Naive thymus-derived CD4-positive, alpha-beta T cell (primary cell): ENCODE measurements at regions not wholly inside any gene's neighbourhood (a gene's known extent, or its start where the extent isn't known, plus 50 kb on each side); places are given as distances from the start of the nearest gene placed in this dataset.

Experiments
- ATAC-seq: fragments of 150-1000 bp; cut with Tn5 transposase; 2 replicates; pipeline ENCODE4 v1.10.0; 2021; ENCODE audit warnings: mild to moderate bottlenecking, moderate library complexity
- CTCF ChIA-PET: fragments of 350-600 bp; sonication (Branson Sonifier 250); formaldehyde crosslinking; loops from one replicate; lab custom pipeline; 2021; ENCODE audit warnings: antibody characterized with exemption; lab: Charles Lee
- POLR2A ChIA-PET: fragments of 350-600 bp; sonication (Branson Sonifier 250); formaldehyde crosslinking; loops from one replicate; lab custom pipeline; 2021; ENCODE audit warnings: antibody characterized with exemption, inconsistent platforms; lab: Charles Lee
- DNase-seq, 9 donors: peaks; one replicate each; pipeline versions ENCODE4 v3.0.0 to v3.0.0-alpha.2; 2020 to 2022; ENCODE audit warnings: mixed read lengths in 1 of 9
- H3K27ac ChIP-seq: one replicate; pipeline ENCODE4 v1.7.0; 2013; ENCODE audit warnings: mild to moderate bottlenecking, low read depth, low read length, moderate library complexity
- H3K27me3 ChIP-seq, 2 donors: one replicate each; pipeline ENCODE4 v1.7.0; 2013; ENCODE audit warnings: low read length in 2 of 2, mild to moderate bottlenecking in 2 of 2, moderate library complexity in 2 of 2; ENCODE audit not compliant: control insufficient read depth in 2 of 2, insufficient read depth in 2 of 2
- H3K36me3 ChIP-seq, 3 experiments: 1 replicate in 2 of 3; 2 replicates in 1 of 3; pipeline ENCODE4 v1.7.0; 2013; ENCODE audit warnings: low read length in 3 of 3, mild to moderate bottlenecking in 3 of 3, moderate library complexity in 1 of 3; ENCODE audit not compliant: insufficient read depth in 3 of 3, control insufficient read depth in 2 of 3
- H3K4me1 ChIP-seq, 2 donors: one replicate each; pipeline ENCODE4 v1.7.0; 2013; ENCODE audit warnings: low read length in 2 of 2, mild to moderate bottlenecking in 2 of 2, moderate library complexity in 1 of 2; ENCODE audit not compliant: control insufficient read depth in 2 of 2, insufficient read depth in 2 of 2
- H3K4me3 ChIP-seq: 2 replicates; pipeline ENCODE4 v1.7.0; 2013; ENCODE audit warnings: mild to moderate bottlenecking, low read length
- H3K9me3 ChIP-seq, 3 experiments: 1 replicate in 2 of 3; 2 replicates in 1 of 3; pipeline ENCODE4 v1.7.0; 2013; ENCODE audit warnings: low read length in 3 of 3; ENCODE audit not compliant: control insufficient read depth in 2 of 3
- H3K27ac Mint-ChIP-seq, 9 donors: one replicate each; pipeline ENCODE4 v1.8.0; 2020 to 2022; ENCODE audit warnings: mixed read lengths in 9 of 9, mild to moderate bottlenecking in 8 of 9, moderate library complexity in 5 of 9, inconsistent platforms in 2 of 9
- H3K27me3 Mint-ChIP-seq, 5 donors: one replicate each; pipeline ENCODE4 v1.8.0; 2021 to 2022; ENCODE audit warnings: mixed read lengths in 5 of 5, mild to moderate bottlenecking in 1 of 5
- H3K36me3 Mint-ChIP-seq, 5 donors: one replicate each; pipeline ENCODE4 v1.8.0; 2020 to 2022; ENCODE audit warnings: mixed read lengths in 5 of 5, mild to moderate bottlenecking in 3 of 5, inconsistent platforms in 1 of 5
- H3K4me1 Mint-ChIP-seq, 7 donors: one replicate each; pipeline ENCODE4 v1.8.0; 2020 to 2022; ENCODE audit warnings: mixed read lengths in 7 of 7, mild to moderate bottlenecking in 3 of 7, inconsistent platforms in 1 of 7
- H3K4me3 Mint-ChIP-seq, 10 donors: one replicate each; pipeline ENCODE4 v1.8.0; 2020 to 2022; ENCODE audit warnings: mild to moderate bottlenecking in 10 of 10, mixed read lengths in 10 of 10, moderate library complexity in 6 of 10, inconsistent platforms in 2 of 10
- H3K9me3 Mint-ChIP-seq, 11 donors: one replicate each; pipeline ENCODE4 v1.8.0; 2020 to 2022; ENCODE audit warnings: mixed read lengths in 11 of 11, mild to moderate bottlenecking in 4 of 11, inconsistent platforms in 1 of 11, moderate library complexity in 1 of 11
- intact Hi-C, 2 donors: fragments of 100-400 bp; cut with micrococcal nuclease; formaldehyde crosslinking; loops; one replicate each; pipeline ENCODE4 v1.15.1; 2023

GRCh38 chr22:35192129-35192918 lies 65.0 kb upstream of the HMGXB4 start:
- H3K4me3 Mint-ChIP-seq = no peak overlapping the region

GRCh38 chr22:35195226-35195625 lies 62.1 kb upstream of the HMGXB4 start:
- no peaks in the 10 kb centered on the region for H3K36me3 ChIP-seq
- ChIA-PET POLR2A (no interaction called here), CTCF (no interaction called here)

More at GRCh38 chr22:35192129-35192918, 65.0 kb upstream of the HMGXB4 start:
- no peaks in the 10 kb centered on the region for H3K36me3 ChIP-seq
- H3K4me1 Mint-ChIP-seq = peaks cover 0 to 2% (median 0%) of the 10 kb centered on the region in 7 donors
- H3K27ac ChIP-seq = no peak overlapping the region
- DNase-seq = no peak
- ATAC-seq = no peak
- peaks cover 0 to 5% (median 0%) of the 10 kb centered on the region in 5 donors for H3K36me3 Mint-ChIP-seq
- no peaks in the 10 kb centered on the region for H3K27me3 ChIP-seq
- H3K27me3 Mint-ChIP-seq = peaks cover 0 to 23% (median 1%) of the 10 kb centered on the region in 5 donors
- H3K9me3 ChIP-seq = peaks cover 0 to 6% (median 6%) of the 10 kb centered on the region in 3 experiments
- intact Hi-C loops = no loop called here
- no peak overlapping the region for H3K27ac Mint-ChIP-seq
- POLR2A ChIA-PET = no interaction called here
- CTCF ChIA-PET = no interaction called here
- H3K4me3 ChIP-seq = no peak overlapping the region
- no peaks in the 10 kb centered on the region for H3K4me1 ChIP-seq
- H3K9me3 Mint-ChIP-seq = peaks cover 4 to 27% (median 10%) of the 10 kb centered on the region in 11 donors

GRCh38 chr22:35195821-35196220 lies 61.5 kb upstream of the HMGXB4 start:
- CTCF ChIA-PET = no interaction called here
- POLR2A ChIA-PET = no interaction called here
- Histone ChIP-seq H3K4me1 (no peaks in the 10 kb centered on the region), H3K27me3 (no peaks in the 10 kb centered on the region), H3K36me3 (no peaks in the 10 kb centered on the region), H3K4me3 (no peak overlapping the region), H3K9me3 (no peaks in the 10 kb centered on the region), H3K27ac (no peak overlapping the region)
- Mint-ChIP-seq H3K27ac (no peak overlapping the region), H3K36me3 (peaks cover 0 to 5% (median 0%) of the 10 kb centered on the region in 5 donors), H3K9me3 (peaks cover under 1 to 10% (median 4%) of the 10 kb centered on the region in 11 donors), H3K4me3 (no peak overlapping the region), H3K4me1 (peaks cover 0 to 2% (median 0%) of the 10 kb centered on the region in 7 donors), H3K27me3 (peaks cover 7 to 35% (median 22%) of the 10 kb centered on the region in 5 donors)
- intact Hi-C loops = no loop called here
- ATAC-seq (no peak), DNase-seq (no peak)

More at GRCh38 chr22:35195226-35195625, 62.1 kb upstream of the HMGXB4 start:
- H3K4me3 ChIP-seq = no peak overlapping the region
- H3K4me1 Mint-ChIP-seq = peaks cover 0 to 2% (median 0%) of the 10 kb centered on the region in 7 donors
- H3K4me3 Mint-ChIP-seq = no peak overlapping the region
- H3K4me1 ChIP-seq = no peaks in the 10 kb centered on the region
- peaks cover 7 to 37% (median 19%) of the 10 kb centered on the region in 5 donors for H3K27me3 Mint-ChIP-seq
- intact Hi-C loops = no loop called here
- H3K27ac Mint-ChIP-seq = no peak overlapping the region
- H3K27ac ChIP-seq = no peak overlapping the region
- H3K9me3 ChIP-seq = peaks cover 0 to under 1% (median 0%) of the 10 kb centered on the region in 3 experiments
- peaks cover 3 to 15% (median 8%) of the 10 kb centered on the region in 11 donors for H3K9me3 Mint-ChIP-seq
- no peaks in the 10 kb centered on the region for H3K27me3 ChIP-seq
- DNase-seq (no peak), ATAC-seq (no peak)
- peaks cover 0 to 5% (median 0%) of the 10 kb centered on the region in 5 donors for H3K36me3 Mint-ChIP-seq

- Histone ChIP-seq H3K4me3 (no peak overlapping the region), H3K36me3 (no peaks in the 10 kb centered on the region), H3K4me1 (no peaks in the 10 kb centered on the region), H3K9me3 (no peaks in the 10 kb centered on the region), H3K27ac (no peak overlapping the region), H3K27me3 (no peaks in the 10 kb centered on the region)
- no peaks in the 10 kb centered on the region for H3K36me3 Mint-ChIP-seq
- intact Hi-C loops = no loop called here
- H3K9me3 Mint-ChIP-seq = peaks cover 0 to 2% (median 0%) of the 10 kb centered on the region in 11 donors
- CTCF ChIA-PET = no interaction called here
- DNase-seq = no peak
- ATAC-seq = no peak
- H3K27me3 Mint-ChIP-seq = peaks cover 7 to 25% (median 24%) of the 10 kb centered on the region in 5 donors
- peaks cover 0 to 2% (median 0%) of the 10 kb centered on the region in 7 donors for H3K4me1 Mint-ChIP-seq
- H3K4me3 Mint-ChIP-seq = no peak overlapping the region
- POLR2A ChIA-PET = no interaction called here
- H3K27ac Mint-ChIP-seq = no peak overlapping the region
Observed at GRCh38 chr22:35197071-35197470, 60.2 kb upstream of the HMGXB4 start.

GRCh38 chr22:35197886-35198285 lies 59.4 kb upstream of the HMGXB4 start:
- no peak overlapping the region for H3K4me3 Mint-ChIP-seq
- no peaks in the 10 kb centered on the region for H3K9me3 Mint-ChIP-seq
- no peak for DNase-seq
- no peak overlapping the region for H3K4me3 ChIP-seq
- H3K36me3 ChIP-seq = no peaks in the 10 kb centered on the region
- H3K27me3 ChIP-seq = no peaks in the 10 kb centered on the region
- no peaks in the 10 kb centered on the region for H3K9me3 ChIP-seq
- ChIA-PET CTCF (no interaction called here), POLR2A (no interaction called here)
- intact Hi-C loops = no loop called here
- H3K27ac Mint-ChIP-seq = no peak overlapping the region
- peaks cover 0 to 2% (median 0%) of the 10 kb centered on the region in 7 donors for H3K4me1 Mint-ChIP-seq
- no peaks in the 10 kb centered on the region for H3K36me3 Mint-ChIP-seq
- H3K27ac ChIP-seq = no peak overlapping the region
- H3K4me1 ChIP-seq = no peaks in the 10 kb centered on the region
- H3K27me3 Mint-ChIP-seq = peaks cover 7 to 24% (median 19%) of the 10 kb centered on the region in 5 donors
- no peak for ATAC-seq

GRCh38 chr22:35198738-35199137 lies 58.6 kb upstream of the HMGXB4 start:
- Histone ChIP-seq H3K27me3 (no peaks in the 10 kb centered on the region), H3K27ac (no peak overlapping the region), H3K4me1 (no peaks in the 10 kb centered on the region), H3K36me3 (no peaks in the 10 kb centered on the region), H3K4me3 (no peak overlapping the region), H3K9me3 (no peaks in the 10 kb centered on the region)
- DNase-seq (no peak), ATAC-seq (no peak)
- CTCF ChIA-PET = no interaction called here
- no peaks in the 10 kb centered on the region for H3K36me3 Mint-ChIP-seq
- no peaks in the 10 kb centered on the region for H3K9me3 Mint-ChIP-seq
- intact Hi-C loops = no loop called here
- no peak overlapping the region for H3K27ac Mint-ChIP-seq
- H3K4me3 Mint-ChIP-seq = no peak overlapping the region
- POLR2A ChIA-PET = no interaction called here
- H3K4me1 Mint-ChIP-seq = no peaks in the 10 kb centered on the region
- peaks cover 7 to 26% (median 19%) of the 10 kb centered on the region in 5 donors for H3K27me3 Mint-ChIP-seq

GRCh38 chr22:35202376-35202775 lies 54.9 kb upstream of the HMGXB4 start:
- no peaks in the 10 kb centered on the region for H3K36me3 ChIP-seq
- Mint-ChIP-seq H3K27ac (no peak overlapping the region), H3K4me1 (no peaks in the 10 kb centered on the region), H3K27me3 (peaks cover 7 to 30% (median 18%) of the 10 kb centered on the region in 5 donors), H3K4me3 (no peak overlapping the region), H3K36me3 (no peaks in the 10 kb centered on the region), H3K9me3 (no peaks in the 10 kb centered on the region)
- no peaks in the 10 kb centered on the region for H3K27me3 ChIP-seq
- H3K4me1 ChIP-seq = no peaks in the 10 kb centered on the region
- intact Hi-C loops = no loop called here
- ChIA-PET CTCF (no interaction called here), POLR2A (no interaction called here)
- ATAC-seq (no peak), DNase-seq (no peak)
- no peaks in the 10 kb centered on the region for H3K9me3 ChIP-seq
- no peak overlapping the region for H3K4me3 ChIP-seq
- no peak overlapping the region for H3K27ac ChIP-seq
